GM18858 (cell line): ENCODE measurements at regions not wholly inside any gene's neighbourhood (a gene's known extent, or its start where the extent isn't known, plus 50 kb on each side); places are given as distances from the start of the nearest gene placed in this dataset.

Experiments
- ATAC-seq: cut with Tn5 transposase; IDR thresholded peaks from one replicate; pipeline ENCODE4 v1.9.1; 2021; ENCODE audit not compliant: unreplicated experiment

DNA sequence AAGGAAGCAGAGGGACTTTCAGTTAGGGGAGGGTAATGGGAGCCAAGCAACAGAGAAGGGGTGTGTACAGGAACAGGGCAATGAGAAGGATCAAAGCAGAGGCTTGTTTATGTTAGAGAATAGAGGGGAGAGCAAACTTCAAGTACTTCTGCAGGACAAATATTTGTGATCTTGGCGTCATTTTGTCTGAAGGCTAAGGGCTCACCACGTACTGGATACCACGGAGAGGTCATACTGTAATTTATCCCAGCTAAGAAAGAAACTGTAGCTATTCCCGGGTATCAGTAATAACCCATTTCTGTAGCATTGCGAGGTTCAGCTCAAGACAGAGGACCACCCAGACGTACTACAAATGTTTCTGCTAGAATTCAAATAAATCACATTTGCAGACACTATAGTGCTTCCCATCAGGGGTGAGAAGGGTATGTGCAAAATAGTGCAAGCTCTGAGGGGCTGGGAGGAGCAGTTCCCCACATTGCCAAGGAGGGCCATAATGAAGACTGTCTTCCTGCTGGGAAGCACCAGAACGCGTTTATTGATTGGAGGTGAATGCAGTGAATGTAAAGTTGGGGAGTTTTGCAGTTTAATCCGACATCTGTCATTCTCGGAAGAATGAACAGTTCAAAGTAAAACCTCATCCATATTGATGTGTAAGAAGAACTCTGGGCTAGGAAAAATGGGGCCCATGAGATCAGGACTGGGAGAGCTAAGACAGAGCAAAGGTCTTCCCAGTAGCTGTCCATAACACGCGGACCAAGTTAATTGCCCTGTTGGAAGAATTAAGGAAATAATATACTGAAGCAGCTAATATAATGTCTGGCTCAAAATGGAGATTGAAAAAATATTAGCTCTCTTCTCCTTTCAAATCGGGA lies 136.9 kb downstream of the RWDD3 start:
- ATAC-seq: no peak

DNA sequence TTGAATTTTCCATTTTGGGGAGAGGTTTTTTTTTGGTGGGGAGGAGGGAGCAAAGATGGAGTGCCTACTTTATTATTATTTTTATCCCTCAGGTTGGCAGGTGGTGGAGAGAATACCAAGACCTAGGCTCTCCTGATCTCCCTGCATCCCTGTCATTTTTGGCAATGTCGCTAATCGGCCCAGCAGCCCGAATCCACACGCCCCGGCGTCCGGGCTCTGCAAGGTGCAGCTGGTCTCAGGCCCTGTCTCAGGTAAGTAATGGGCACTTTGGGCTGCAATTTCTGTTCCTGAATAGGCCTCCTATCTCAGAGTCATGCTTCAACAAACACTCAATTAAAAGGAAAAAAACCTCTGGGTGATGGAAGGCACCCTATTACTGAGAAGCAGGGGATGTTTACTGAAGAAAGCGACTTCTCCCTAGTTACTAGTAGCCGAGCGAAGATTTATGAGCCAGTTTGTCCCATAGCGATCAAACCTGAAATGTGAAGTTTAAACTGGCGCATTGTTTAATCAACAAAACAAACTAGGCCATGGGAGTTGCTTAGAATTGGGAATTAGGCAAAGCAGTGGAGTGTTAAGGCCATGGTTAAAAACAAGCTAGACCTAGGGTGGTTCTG lies 137.8 kb downstream of the RWDD3 start:
- no peak for ATAC-seq

DNA sequence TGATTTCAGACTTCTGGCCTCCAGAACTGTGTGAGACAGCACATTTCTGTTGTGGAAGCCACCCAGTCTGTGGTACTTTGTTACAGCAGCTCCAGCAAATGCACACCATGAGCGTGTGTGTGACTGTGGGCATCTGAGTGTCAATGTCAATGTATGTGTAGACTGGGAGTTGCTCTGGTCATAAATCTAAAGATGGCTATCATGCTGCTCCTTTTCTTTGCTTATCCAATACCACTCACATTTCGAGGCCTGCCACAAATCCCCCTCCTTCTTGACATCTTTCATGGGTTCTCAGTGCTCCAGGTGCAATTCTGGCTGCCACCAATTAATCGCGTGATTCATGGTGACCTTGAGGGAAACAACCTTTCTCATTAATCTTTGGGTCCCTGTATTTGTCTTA lies 141.2 kb downstream of the RWDD3 start:
- ATAC-seq: no peak

DNA sequence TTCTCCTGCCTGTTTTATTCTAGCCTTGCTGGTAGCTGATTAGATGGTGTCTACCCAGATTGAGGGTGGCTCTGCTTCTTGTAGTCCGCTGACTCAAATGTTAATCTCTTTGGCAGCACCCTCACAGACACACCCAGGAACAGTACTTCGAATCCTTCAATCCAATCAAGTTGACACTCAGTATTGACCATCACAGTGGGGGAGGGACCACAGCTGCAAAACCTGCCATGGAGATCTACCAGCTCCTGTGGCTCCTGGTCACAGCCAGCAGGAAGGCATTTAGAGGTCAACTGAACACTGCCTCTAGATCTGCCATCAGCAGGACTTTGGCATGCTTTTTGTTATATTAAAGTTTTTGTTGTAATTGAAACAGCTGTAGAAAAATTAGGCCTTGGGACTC lies 146.9 kb downstream of the RWDD3 start:
- no peak for ATAC-seq

DNA sequence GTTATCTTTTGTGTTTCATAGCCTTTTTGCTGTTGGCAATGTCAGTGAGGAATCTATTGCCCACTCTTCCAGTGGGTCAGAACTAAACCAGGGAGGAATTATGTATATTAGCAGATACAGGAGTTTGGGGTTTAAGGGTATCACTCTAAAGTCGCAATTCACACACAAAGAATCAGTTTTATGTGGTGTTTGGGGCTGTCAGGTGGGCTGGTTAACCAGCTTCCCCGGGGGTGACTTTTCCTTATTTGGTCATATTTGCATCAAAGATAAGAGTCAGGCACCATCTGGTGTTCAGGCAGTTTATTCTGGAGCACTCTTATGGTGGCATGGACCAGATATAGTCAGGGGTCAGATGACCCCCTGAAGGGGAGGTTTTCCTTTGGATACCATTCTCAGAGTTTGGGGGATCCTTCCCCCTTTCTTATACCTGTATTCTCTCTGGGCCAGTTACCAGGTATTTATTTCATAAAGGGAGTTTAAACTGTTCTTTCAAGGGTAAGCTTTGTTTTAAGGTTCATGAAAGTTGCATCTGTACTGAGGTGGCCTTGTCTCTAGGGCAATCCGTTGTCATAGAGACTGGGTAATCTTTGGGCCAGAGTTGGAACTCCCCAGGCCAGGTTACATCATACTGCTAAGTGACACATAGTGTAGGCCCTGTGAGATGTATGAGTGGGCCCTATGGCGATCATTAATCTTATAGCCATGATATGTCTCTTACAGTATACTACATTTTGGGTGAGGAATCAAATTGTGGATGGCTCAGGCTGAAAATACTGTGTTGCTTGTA lies 148.2 kb downstream of the RWDD3 start:
- ATAC-seq: no peak

DNA sequence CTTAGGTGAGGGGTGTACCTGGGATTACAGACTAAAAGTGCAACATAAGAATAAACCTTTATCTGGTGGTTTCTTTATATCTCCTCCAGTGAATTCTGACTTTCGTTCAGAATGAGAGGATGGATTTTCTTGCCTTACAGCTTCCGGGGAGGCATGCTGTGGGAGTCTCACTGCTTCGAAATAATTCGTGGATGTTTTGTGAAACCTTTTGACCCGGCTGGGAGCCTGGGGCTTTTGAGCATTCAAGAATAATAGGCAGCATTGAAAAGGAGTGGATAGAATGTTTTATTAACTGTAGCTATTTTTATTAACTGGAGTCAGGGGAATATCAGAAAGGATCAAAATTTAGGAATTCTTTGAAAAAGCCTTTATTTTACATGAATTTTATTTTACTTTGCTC lies 149.1 kb downstream of the RWDD3 start:
- ATAC-seq: no peak

DNA sequence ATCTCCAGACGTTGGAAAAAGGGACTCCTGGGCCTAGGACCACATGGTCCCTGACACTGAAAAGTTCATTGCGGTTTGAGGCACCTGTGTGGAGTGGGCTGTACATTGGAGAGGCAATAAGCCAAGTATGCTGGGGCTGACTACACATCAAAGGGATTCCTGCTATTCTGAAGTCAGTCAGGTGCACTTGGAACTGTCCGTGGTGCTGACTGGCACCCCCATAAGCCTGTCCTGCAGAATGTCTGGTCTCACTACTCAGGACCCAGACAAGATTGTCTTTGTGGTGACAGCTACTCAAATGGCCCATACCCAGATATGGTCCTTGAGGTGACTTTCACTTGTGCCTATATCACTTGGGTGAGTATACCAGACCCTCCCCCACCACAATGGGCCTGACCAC lies 150.6 kb downstream of the RWDD3 start:
- ATAC-seq: no peak

DNA sequence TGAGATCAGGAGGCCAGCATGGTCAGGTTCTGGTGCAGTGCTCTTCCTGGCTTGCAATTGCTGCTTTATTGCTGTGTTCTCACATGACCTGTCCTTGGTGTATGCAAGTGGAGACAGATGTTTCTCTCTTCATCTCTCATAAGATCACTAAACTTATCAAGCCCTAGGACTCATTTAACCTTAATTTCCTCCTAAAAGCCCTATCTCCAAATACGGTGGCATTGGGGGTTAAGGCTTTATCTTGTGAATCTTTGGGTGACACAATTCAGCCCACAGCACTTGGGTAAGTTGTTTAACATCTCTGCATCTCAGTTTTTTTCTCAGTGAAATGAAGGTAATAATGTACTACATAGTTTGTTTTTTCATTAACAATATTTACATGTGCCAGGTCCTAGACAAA lies 152.4 kb downstream of the RWDD3 start:
- ATAC-seq: no peak

DNA sequence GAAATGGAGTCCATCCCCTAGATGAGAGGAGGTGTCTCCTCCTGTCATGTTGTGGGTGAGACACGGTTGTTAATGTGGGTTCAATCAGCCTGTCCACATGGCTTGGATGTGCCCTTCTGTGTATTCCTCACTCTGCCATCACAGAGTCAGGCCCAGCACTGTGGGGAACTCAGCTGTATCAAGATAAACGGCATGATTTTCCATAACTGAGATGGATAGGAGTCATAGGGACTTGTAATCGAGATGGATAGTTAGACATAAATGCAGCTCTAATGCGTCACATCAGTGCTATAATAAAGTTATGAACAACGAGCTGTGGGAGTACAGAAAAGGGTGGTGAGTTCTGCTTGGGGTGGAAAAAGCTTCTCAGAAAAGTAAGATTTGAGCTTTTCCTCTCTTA lies 152.9 kb downstream of the RWDD3 start:
- ATAC-seq: no peak

DNA sequence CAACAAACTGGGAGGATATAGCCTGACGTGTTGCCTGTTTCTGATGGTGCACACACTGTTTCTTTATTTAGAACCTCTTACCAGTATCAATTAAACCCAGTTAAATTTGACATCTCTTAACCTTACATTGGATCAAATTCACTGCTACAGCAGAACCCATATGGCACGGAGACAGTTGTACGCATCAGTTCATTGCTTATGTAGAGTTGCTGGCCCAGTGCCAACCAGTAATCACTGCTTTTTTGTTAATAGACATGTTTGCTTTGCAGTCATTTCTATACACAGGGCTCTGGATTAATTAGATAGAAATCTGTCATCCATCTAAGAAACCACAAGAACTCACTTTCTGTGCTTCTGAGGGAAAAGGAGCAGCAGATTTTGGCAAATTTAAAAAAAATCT lies 154.0 kb downstream of the RWDD3 start:
- ATAC-seq: no peak

DNA sequence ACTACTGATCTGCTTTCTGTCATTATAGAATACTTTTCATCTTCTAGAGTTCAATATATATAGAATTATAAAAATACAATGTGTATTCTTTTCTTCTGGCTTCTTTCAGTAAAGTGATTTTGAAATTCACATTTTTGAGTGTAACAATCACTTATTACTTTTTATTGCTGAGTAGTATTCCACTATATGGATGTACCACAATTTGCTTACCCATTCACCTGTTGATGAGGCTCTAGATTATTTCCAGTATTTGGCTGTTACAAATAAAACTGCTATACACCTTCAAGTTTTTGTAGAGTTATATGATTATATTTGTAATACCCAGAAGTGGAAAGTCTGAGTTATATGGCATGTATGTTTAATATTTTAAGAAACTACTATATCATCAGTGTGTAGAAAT lies 159.4 kb downstream of the RWDD3 start:
- no peak for ATAC-seq

DNA sequence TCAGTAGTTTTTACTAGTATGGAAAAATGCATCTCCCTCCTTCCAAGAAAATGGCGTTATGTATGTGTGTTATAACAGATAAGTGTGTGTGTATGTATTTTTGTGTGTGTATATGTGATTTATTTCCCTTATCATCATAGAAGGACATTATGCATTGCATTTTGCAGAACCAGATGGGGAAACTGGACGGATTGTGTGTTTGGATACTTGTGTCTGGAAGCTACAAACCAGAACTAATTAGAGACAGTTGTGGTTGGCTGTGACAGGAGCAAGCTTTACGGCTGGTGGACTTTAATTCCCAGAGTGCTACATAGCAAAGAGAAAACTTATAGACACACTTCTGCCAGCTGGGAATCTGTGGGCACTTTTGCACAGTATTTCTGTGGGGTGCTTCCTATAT lies 162.5 kb downstream of the RWDD3 start:
- ATAC-seq: no peak

DNA sequence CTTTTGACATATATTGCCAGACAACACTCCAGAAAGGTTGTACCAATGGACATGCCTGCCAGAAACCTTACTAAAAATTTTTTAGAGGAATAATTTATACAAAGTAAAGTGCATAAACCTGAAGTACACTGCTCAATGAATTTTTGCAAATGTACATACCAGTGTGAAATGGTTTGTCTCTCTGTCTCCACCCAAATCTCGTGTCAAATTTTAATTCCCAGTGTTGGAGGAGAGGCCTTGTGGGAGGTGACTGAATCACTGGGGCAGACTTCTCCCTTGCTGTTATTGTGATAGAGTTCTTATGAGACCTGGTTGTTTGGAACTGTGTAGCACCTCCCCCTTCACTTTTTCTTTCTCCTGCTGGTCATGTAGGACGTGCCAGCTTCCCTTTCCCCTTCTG lies 168.8 kb downstream of the RWDD3 start:
- ATAC-seq: no peak

DNA sequence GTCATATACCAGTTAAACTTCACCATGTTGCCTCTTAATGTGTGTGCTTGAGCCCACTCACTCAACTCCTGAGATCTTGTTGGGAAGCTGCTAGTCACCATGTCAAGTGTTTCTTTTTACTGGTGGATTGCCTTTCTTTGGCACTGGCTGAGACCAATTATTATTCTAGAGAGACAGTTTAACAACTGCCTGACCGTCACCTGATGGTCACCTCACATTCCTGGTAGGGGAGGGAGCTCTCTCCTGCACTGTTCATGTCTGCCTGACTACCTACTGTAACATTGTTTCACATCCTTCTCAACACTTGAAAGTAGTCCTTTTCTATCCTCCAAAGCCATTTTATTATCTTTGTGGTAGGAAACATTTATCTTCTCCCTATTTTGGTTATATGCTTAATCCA lies 172.3 kb downstream of the RWDD3 start:
- ATAC-seq: no peak

DNA sequence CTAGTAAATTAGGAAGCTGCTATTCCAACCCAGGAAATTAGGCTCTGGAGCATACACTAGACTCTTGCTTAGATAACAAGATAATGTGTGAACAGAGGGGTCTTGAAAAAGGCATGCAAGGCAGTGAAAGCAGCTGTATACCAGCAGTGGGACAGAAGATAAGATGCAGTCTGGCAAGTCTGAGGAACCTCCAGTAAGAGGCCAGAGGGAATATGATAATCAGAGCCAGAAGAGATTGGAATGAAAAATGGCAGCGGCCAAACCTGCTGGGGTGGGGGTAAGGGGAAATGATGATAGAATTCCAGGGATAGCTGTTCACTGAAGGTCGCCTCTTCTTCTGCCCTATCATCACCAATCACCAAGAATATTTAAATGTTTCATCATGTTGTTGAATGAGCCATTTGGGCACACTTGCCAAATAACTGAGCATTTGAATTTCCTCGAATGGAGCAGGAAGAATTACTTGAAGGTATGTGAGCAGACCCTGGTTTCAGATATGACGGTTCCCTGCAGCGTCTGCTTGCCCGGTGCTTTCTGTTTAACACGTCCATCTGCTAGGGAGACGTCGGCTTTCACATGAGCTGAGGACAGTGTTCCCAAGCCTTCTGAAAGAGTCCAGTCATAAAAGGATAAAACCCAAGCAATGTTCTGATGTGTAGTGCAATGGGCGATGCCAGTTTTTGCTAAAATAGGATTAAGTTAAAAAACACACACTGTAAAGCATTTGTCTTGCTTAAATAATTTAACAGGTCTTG lies 173.3 kb downstream of the RWDD3 start:
- ATAC-seq: no peak

DNA sequence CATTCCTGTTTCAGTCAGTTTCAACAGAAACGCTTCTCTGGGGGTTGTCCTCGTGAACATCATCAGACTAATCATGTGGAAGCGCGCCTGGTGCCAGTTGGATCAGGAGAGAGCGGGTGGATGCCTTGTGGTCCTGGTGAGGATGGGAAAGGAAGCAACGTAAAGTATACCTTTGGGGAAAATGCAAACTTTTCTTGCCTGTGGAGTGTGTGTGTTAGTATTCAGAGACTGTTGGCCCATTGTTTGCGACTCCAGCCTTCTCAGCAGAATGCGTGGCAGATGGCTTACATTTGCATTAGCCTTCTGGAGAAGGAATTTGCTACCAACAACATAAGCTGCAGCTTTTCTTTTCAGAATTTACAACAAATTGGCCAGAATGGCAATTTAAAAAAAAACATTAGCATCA lies 173.9 kb downstream of the RWDD3 start:
- ATAC-seq: no peak

DNA sequence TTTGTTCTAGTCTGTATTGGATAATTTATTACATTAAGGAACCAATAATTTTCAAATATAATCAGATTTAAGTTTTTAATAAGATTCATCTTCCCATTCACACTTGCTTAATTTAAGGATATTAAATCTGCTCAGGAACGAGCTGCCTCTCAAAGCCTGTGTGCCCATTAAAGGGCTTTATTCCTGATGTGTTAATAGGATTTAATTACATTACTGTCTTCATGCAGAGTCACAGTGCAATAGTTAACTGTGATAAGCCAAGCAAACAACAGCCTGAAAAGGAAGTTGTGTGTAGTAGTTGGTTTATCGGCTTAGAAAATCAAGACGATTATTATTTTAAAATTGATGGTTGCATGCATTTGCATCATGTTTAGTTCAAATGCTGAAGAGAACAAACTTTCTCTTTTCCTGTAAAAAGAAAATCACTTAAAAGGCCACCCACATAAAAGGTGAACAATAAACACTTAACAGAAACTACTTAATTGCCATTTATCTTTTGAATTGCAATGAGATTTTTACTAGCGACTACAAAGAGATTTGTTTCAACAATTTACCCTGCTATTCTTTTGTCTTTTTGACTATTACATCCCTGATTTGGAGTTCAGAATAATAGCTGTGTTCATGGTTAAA lies 174.6 kb downstream of the RWDD3 start:
- ATAC-seq: no peak

DNA sequence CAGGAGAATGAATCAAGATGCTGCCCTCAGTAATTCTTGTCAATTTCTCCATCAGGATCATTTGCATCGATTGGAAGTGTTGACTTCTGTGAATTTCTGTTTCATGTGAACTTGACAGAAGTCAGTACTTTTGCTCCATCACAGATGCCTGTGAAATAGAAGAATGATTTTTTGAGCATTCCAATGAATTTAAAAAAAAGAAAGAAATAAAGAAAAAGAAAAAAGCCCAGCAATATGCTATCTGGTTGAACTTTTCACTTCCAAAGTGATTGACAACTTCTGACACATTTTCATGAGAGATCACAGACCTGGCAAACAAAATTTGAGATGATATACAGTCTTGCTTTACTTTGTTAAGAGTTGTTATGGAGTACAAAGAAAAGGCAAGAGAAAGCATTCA lies 175.3 kb downstream of the RWDD3 start:
- no peak for ATAC-seq

DNA sequence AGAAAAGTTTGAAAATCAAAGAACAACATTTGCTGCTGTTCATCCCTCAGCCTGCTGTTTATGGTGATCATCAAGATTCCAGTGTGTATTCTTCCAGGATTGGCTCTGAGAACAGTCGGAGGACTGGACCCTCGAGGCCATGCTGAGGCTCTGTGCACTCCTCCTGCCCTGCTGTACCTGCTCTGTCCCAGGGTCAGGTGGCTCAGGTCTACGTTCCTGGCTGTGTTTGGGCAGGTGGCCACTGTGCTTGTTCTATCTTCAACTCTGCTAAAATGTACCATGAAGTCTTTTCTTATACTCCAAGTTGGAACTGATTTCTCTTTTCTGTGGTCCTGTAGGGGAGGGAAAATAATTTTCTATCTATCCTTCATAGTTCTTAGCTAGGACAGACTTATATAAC lies 175.9 kb downstream of the RWDD3 start:
- no peak for ATAC-seq

DNA sequence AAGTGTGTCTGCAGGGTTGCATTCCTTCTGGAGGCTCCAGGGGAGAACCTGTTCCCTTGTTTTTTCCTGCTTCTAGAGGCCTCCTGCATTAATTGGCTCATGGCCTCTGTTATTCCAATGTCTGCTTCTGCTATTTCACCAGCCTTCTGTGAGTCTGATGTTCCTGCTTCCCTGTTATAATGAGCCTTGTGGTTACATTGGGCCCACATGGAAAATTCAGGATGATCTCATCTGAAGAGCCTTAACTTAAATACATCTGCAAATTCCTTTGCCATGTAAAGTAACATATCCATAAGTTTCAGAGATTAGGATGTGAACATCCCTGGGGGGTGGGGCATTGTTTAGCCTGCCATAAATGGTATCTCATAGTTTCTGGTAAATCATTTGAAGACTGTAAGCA lies 181.1 kb downstream of the RWDD3 start:
- no peak for ATAC-seq

DNA sequence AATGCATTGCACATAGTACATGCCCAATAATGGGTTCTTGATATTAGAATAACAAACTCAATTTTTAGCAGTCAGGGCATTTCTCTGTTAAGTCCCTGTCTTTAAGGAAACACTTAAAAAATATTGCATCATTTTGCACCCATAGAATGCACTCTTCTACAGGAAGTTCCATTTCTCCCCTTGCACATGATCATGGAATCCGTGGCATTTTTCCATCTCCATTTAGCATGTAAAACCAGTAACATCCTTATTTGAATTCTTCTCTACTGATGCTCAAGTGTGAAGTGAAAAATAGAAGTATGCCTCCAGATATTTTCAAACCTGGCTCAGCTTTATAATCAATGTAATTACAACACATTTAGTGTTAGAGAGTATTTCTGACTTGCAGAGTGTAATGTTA lies 192.8 kb downstream of the RWDD3 start:
- ATAC-seq: no peak
